H1 (cell line): ENCODE measurements at regions not wholly inside any gene's neighbourhood (a gene's known extent, or its start where the extent isn't known, plus 50 kb on each side); places are given as distances from the start of the nearest gene placed in this dataset.

ENCODE experiments used
- CTCF ChIA-PET: fragments of 300-600 bp; sonication (Branson Sonifier 250); formaldehyde crosslinking; loops from one replicate; lab custom pipeline; 2021; ENCODE audit not compliant: partially characterized antibody; lab: Charles Lee
- POLR2A ChIA-PET: fragments of 300-600 bp; sonication (Branson Sonifier 250); formaldehyde crosslinking; loops from one replicate; lab custom pipeline; 2021; ENCODE audit warnings: inconsistent platforms; ENCODE audit not compliant: partially characterized antibody; lab: Charles Lee
- DNase-seq, 2 experiments: peaks; one replicate each; pipeline versions ENCODE4 v3.0.0 to v3.0.0-alpha.2; 2010 to 2022; ENCODE audit warnings: low spot score in 2 of 2, low read depth in 1 of 2, mixed read lengths in 1 of 2
- FAIRE-seq: peaks from 2 replicates; lab custom pipeline; 2011; peaks lifted over from hg19 to GRCh38; lab: Jason Lieb, UNC
- H2AFZ ChIP-seq: 2 replicates; pipeline ENCODE4 v1.8.1; 2012; ENCODE audit warnings: low read length, inconsistent platforms
- H2AK5ac ChIP-seq: 2 replicates; pipeline ENCODE4 v1.6.1; 2013; ENCODE audit warnings: low read depth, low read length
- H2BK120ac ChIP-seq: replicated peaks from 2 replicates; pipeline ENCODE3; 2013; ENCODE audit warnings: low read depth, low read length, inconsistent platforms
- H2BK12ac ChIP-seq: 2 replicates; pipeline ENCODE4 v1.6.1; 2013; ENCODE audit warnings: low read depth, low read length
- H2BK15ac ChIP-seq: 2 replicates; pipeline ENCODE4 v1.6.1; 2013; ENCODE audit warnings: low read length
- H2BK20ac ChIP-seq: 2 replicates; pipeline ENCODE4 v1.6.1; 2013; ENCODE audit warnings: low read length
- H2BK5ac ChIP-seq: 2 replicates; pipeline ENCODE4 v1.6.1; 2013; ENCODE audit warnings: low read depth, low read length
- H3K14ac ChIP-seq: 2 replicates; pipeline ENCODE4 v1.6.1; 2013; ENCODE audit warnings: inconsistent platforms; ENCODE audit not compliant: insufficient read length
- H3K18ac ChIP-seq: 2 replicates; pipeline ENCODE4 v1.6.1; 2013; ENCODE audit warnings: low read length; ENCODE audit errors: extremely low read depth
- H3K23ac ChIP-seq: 2 replicates; pipeline ENCODE4 v1.6.1; 2013; ENCODE audit warnings: inconsistent platforms; ENCODE audit not compliant: insufficient read length
- H3K23me2 ChIP-seq: 2 replicates; pipeline ENCODE4 v1.6.1; 2013; ENCODE audit warnings: low read depth, low read length
- H3K27ac ChIP-seq: 2 replicates; pipeline ENCODE4 v1.6.1; 2011; ENCODE audit warnings: low read depth, low read length, inconsistent platforms
- H3K27me3 ChIP-seq, 4 experiments: replicated peaks in 1 of 4; 1 replicate in 1 of 4; 2 replicates in 3 of 4; pipeline versions ENCODE4 v1.6.1 to v1.8.1; 2011 to 2013; ENCODE audit warnings: low read length in 3 of 4, mild to moderate bottlenecking in 3 of 4, inconsistent platforms in 2 of 4, mixed read lengths in 2 of 4, moderate library complexity in 1 of 4; ENCODE audit not compliant: control insufficient read depth in 3 of 4, insufficient read depth in 3 of 4; ENCODE audit errors: extremely low read depth in 1 of 4
- H3K36me3 ChIP-seq, 4 experiments: 2 replicates each; pipeline versions ENCODE4 v1.6.1 to v1.8.1; 2011 to 2013; ENCODE audit warnings: mild to moderate bottlenecking in 4 of 4, low read length in 3 of 4, moderate library complexity in 2 of 4, control low read depth in 1 of 4, inconsistent platforms in 1 of 4; ENCODE audit not compliant: insufficient read depth in 4 of 4, control insufficient read depth in 2 of 4
- H3K4ac ChIP-seq: replicated peaks from 2 replicates; pipeline ENCODE3; 2013; ENCODE audit warnings: low read length, low read depth, mixed read lengths, inconsistent platforms; ENCODE audit not compliant: insufficient read length
- H3K4me1 ChIP-seq, 4 experiments: replicated peaks in 1 of 4; 1 replicate in 1 of 4; 2 replicates in 3 of 4; pipeline versions ENCODE4 v1.6.1 to v1.8.1; 2011 to 2013; ENCODE audit warnings: low read length in 3 of 4, inconsistent platforms in 2 of 4, mixed read lengths in 1 of 4; ENCODE audit not compliant: insufficient read depth in 4 of 4, control insufficient read depth in 3 of 4
- H3K4me2 ChIP-seq, 2 experiments: 2 replicates each; pipeline versions ENCODE4 v1.6.1 to v1.8.1; 2011 to 2013; ENCODE audit warnings: low read depth in 2 of 2, low read length in 2 of 2, control low read depth in 1 of 2, inconsistent platforms in 1 of 2, mild to moderate bottlenecking in 1 of 2; ENCODE audit not compliant: insufficient read depth in 1 of 2
- H3K4me3 ChIP-seq, 4 experiments: fragments of 200-600, 300-600 bp in 1 of 4; sonication (generic), shearing (Covaris generic), sonication (Bioruptor Twin) in 1 of 4; 2 replicates each; pipeline versions ENCODE4 v1.5.1 to v1.8.1; 2011 to 2016; ENCODE audit warnings: low read length in 4 of 4, low read depth in 3 of 4, control low read depth in 2 of 4, inconsistent platforms in 2 of 4, mild to moderate bottlenecking in 2 of 4, mixed read lengths in 1 of 4, moderate library complexity in 1 of 4; ENCODE audit not compliant: insufficient read depth in 2 of 4; ENCODE audit errors: extremely low read depth in 1 of 4
- H3K56ac ChIP-seq: replicated peaks from 2 replicates; pipeline ENCODE3; 2013; ENCODE audit warnings: low read depth, mild to moderate bottlenecking, mixed read lengths, low read length, inconsistent platforms; ENCODE audit not compliant: insufficient read length
- H3K79me1 ChIP-seq: 2 replicates; pipeline ENCODE4 v1.6.1; 2013; ENCODE audit warnings: low read depth, low read length, control low read depth
- H3K79me2 ChIP-seq, 2 experiments: 2 replicates each; pipeline versions ENCODE4 v1.6.1 to v1.8.1; 2012 to 2013; ENCODE audit warnings: low read length in 2 of 2, mild to moderate bottlenecking in 2 of 2, inconsistent platforms in 1 of 2; ENCODE audit not compliant: insufficient read depth in 2 of 2, control insufficient read depth in 1 of 2
- H3K9ac ChIP-seq, 4 experiments: replicated peaks in 1 of 4; 1 replicate in 1 of 4; 2 replicates in 3 of 4; pipeline versions ENCODE4 v1.6.1 to v1.8.1; 2011 to 2013; ENCODE audit warnings: low read depth in 3 of 4, low read length in 3 of 4, control low read depth in 2 of 4, mild to moderate bottlenecking in 2 of 4, moderate library complexity in 2 of 4, inconsistent platforms in 1 of 4; ENCODE audit errors: extremely low read depth in 1 of 4
- H3K9me3 ChIP-seq, 2 experiments: 2 replicates each; pipeline versions ENCODE4 v1.6.1 to v1.8.1; 2012 to 2013; ENCODE audit warnings: mild to moderate bottlenecking in 2 of 2, moderate library complexity in 2 of 2, control low read depth in 1 of 2, inconsistent platforms in 1 of 2, low read depth in 1 of 2, low read length in 1 of 2, mixed read lengths in 1 of 2; ENCODE audit not compliant: insufficient read depth in 2 of 2
- H4K20me1 ChIP-seq, 2 experiments: replicated peaks in 1 of 2; 2 replicates each; pipeline versions ENCODE3 to v1.8.1; 2011 to 2013; ENCODE audit warnings: inconsistent platforms in 2 of 2, low read length in 2 of 2, mild to moderate bottlenecking in 1 of 2; ENCODE audit not compliant: insufficient read depth in 2 of 2, control insufficient read depth in 1 of 2
- H4K5ac ChIP-seq: 2 replicates; pipeline ENCODE4 v1.6.1; 2013; ENCODE audit warnings: low read length, low read depth, mixed read lengths, inconsistent platforms; ENCODE audit not compliant: insufficient read length
- H4K8ac ChIP-seq: 2 replicates; pipeline ENCODE4 v1.8.0; 2013; ENCODE audit warnings: mild to moderate bottlenecking, moderate library complexity, low read length, inconsistent platforms; ENCODE audit not compliant: insufficient read depth; ENCODE audit errors: extremely low read depth
- H4K91ac ChIP-seq: replicated peaks from 2 replicates; pipeline ENCODE3; 2013; ENCODE audit warnings: low read length, mixed read lengths, inconsistent platforms; ENCODE audit not compliant: insufficient read length
- CBX5 ChIP-seq: fragments of 300-800, 300-1000 bp; sonication (generic); IDR thresholded peaks from 2 replicates; pipeline ENCODE4 v1.7.1; 2016; ENCODE audit warnings: antibody characterized with exemption, low read length, low read depth
- JUN ChIP-seq: IDR thresholded peaks from 2 replicates; pipeline ENCODE4 v1.6.1; 2011; ENCODE audit warnings: low read depth, mild to moderate bottlenecking, improper control_type of control experiment, low read length
- TAF1 ChIP-seq: IDR thresholded peaks from 2 replicates; pipeline ENCODE4 v1.6.1; 2011; ENCODE audit warnings: mild to moderate bottlenecking, low read depth, low read length
- WGBS, 2 experiments: shearing (Covaris generic) in 1 of 2; methylation state at CpG; one replicate each; pipeline versions ENCODE4 v1.1.6 to v1.1.7; 2013 to 2015; ENCODE audit warnings: low lambda C conversion rate in 2 of 2, mixed read lengths in 2 of 2, inconsistent platforms in 1 of 2, low coverage in 1 of 2, missing lambda C conversion rate in 1 of 2; ENCODE audit not compliant: insufficient replicate concordance in 2 of 2, insufficient coverage in 1 of 2, insufficient read length in 1 of 2; ENCODE audit errors: extremely low coverage in 1 of 2, missing lambda C conversion rate in 1 of 2; 5-methylcytosine and 5-hydroxymethylcytosine counted together

GRCh38 chr2:184210329-184210728 is 388.0 kb upstream of the ZNF804A start:
- H2BK20ac ChIP-seq = no peak overlapping the region
- H3K4me3 ChIP-seq = no peak overlapping the region
- no peak overlapping the region for H4K5ac ChIP-seq
- H2AFZ ChIP-seq = no peak overlapping the region
- H2BK5ac ChIP-seq = no peak overlapping the region
- H3K79me1 ChIP-seq = no peaks in the 10 kb centered on the region
- H2BK12ac ChIP-seq = no peak overlapping the region
- no peaks in the 10 kb centered on the region for H3K9me3 ChIP-seq
- FAIRE-seq (no peak), DNase-seq (no peak)
- no peak overlapping the region for H3K4ac ChIP-seq
- no peak overlapping the region for H3K23ac ChIP-seq
- TF ChIP-seq JUN = no peak
- TF ChIP-seq TAF1 = no peak
- no peak for TF ChIP-seq CBX5
- no peak overlapping the region for H4K8ac ChIP-seq
- H2AK5ac ChIP-seq = no peak overlapping the region
- ChIA-PET POLR2A (no interaction called here), CTCF (no interaction called here)
- H3K4me2 ChIP-seq = no peak overlapping the region
- WGBS, 2 experiments = 97% methylated on average over 3 of the region's 3 CpGs; no CpG with 5 or more reads in 1 of the 2 experiments
- H3K79me2 ChIP-seq = no peaks in the 10 kb centered on the region
- H3K56ac ChIP-seq = no peak overlapping the region
- no peak overlapping the region for H2BK120ac ChIP-seq
- no peak overlapping the region for H3K27ac ChIP-seq
- no peak overlapping the region for H2BK15ac ChIP-seq
- H4K20me1 ChIP-seq = no peaks in the 10 kb centered on the region
- H3K14ac ChIP-seq = no peak overlapping the region
- H3K18ac ChIP-seq = no peak overlapping the region
- no peak overlapping the region for H4K91ac ChIP-seq
- H3K27me3 ChIP-seq = no peaks in the 10 kb centered on the region
- no peaks in the 10 kb centered on the region for H3K36me3 ChIP-seq
- no peaks in the 10 kb centered on the region for H3K4me1 ChIP-seq
- no peaks in the 10 kb centered on the region for H3K23me2 ChIP-seq
- no peak overlapping the region for H3K9ac ChIP-seq
